Gastrocnemius medialis (tissue), 4 donors: ENCODE measurements at regions not wholly inside any gene's neighbourhood (a gene's known extent, or its start where the extent isn't known, plus 50 kb on each side); places are given as distances from the start of the nearest gene placed in this dataset.
"Not testable (repeated sequence)": the region's sequence is repeated elsewhere in the genome, so short reads cannot be mapped to it uniquely, and the experiment has no call there.

Experiments
- ATAC-seq, 2 donors: fragments of 150-250 bp; one replicate each; pipeline ENCODE4 v1.9.1; 2016
- DNase-seq, 2 donors: peaks; one replicate each; pipeline ENCODE4 v3.0.0-alpha.2; 2019
- H3K27ac ChIP-seq, 4 donors: fragments of 200-600 bp; sonication (generic); 1 replicate in 1 of 4; 2 replicates in 3 of 4; pipeline ENCODE4 v1.5.1; 2016 to 2018; ENCODE audit warnings: mild to moderate bottlenecking in 2 of 4, moderate library complexity in 1 of 4
- H3K27me3 ChIP-seq, 3 donors: fragments of 200-600 bp; sonication (generic) in 2 of 3; 1 replicate in 1 of 3; 2 replicates in 2 of 3; pipeline versions ENCODE4 v1.5.1 to v1.6.0; 2016 to 2019; ENCODE audit warnings: mild to moderate bottlenecking in 1 of 3, moderate library complexity in 1 of 3
- H3K36me3 ChIP-seq, 2 donors: fragments of 200-600 bp; sonication (generic) in 1 of 2; one replicate each; pipeline ENCODE4 v1.5.1; 2017 to 2018
- H3K4me1 ChIP-seq, 2 donors: fragments of 200-600 bp; sonication (generic) in 1 of 2; one replicate each; pipeline ENCODE4 v1.5.1; 2016 to 2017; ENCODE audit warnings: mild to moderate bottlenecking in 2 of 2
- H3K4me3 ChIP-seq, 4 donors: fragments of 200-600 bp; sonication (generic) in 3 of 4; 1 replicate in 1 of 4; 2 replicates in 3 of 4; pipeline ENCODE4 v1.5.1; 2016 to 2019; ENCODE audit warnings: mild to moderate bottlenecking in 2 of 4
- H3K9me3 ChIP-seq, 3 donors: fragments of 200-600 bp; sonication (generic) in 2 of 3; 1 replicate in 1 of 3; 2 replicates in 2 of 3; pipeline ENCODE4 v1.5.1; 2016 to 2019
- POLR2A ChIP-seq, 2 donors: fragments of 450-650 bp; IDR thresholded peaks; one replicate each; pipeline ENCODE4 v1.6.1; 2017; ENCODE audit warnings: antibody characterized with exemption in 2 of 2, mild to moderate bottlenecking in 2 of 2, moderate library complexity in 2 of 2
- in situ Hi-C, 4 donors: fragments of 200-750 bp; cut with MboI; loops; one replicate each; pipeline versions ENCODE4 v1.15.0 to v1.8.0; 2017; ENCODE audit warnings: low sequenced_read_pairs in 4 of 4
- intact Hi-C: fragments of 100-400 bp; cut with DNase I; formaldehyde crosslinking; loops from one replicate; pipeline ENCODE4 v1.15.1; 2023; ENCODE audit warnings: low total_unique reads
- TF ChIP-seq, protein P1 (sequence below), 5 experiments: fragments of 450-650 bp in 3 of 5; fragments of 200-600 bp in 2 of 5; sonication (generic) in 2 of 5; IDR thresholded peaks in 4 of 5; conservative IDR thresholded peaks in 1 of 5; 1 replicate in 4 of 5; 2 replicates in 1 of 5; pipeline ENCODE4 v1.5.1; 2016 to 2019; ENCODE audit warnings: antibody characterized with exemption in 5 of 5, mild to moderate bottlenecking in 3 of 5, moderate library complexity in 3 of 5

DNA sequence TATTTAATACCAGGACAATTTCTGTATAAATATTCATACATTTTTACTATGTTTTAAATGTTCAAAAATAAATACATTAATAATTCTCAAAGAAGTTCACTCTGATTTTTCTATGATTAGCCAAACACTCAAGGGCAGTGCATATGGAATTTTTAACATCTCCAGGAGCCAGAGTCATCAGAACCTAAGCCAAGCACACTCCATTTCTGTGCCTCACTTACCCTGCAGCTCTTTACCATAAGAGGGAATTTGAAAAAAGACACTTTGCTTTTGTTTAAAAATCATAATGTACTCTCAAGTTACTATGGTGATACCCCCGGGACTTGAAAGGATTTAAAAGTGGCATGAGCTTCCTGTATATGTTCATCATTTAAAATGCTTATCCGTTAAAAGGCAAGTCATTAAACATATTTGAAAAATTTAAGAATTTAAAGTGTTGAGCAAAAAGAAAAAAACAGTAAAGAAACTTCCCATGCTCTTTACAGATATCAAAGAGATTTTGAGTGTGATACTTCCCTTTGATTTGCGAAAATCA is 747.4 kb upstream of the NECTIN3 start:
- Histone ChIP-seq H3K27me3 (no peaks in the 10 kb centered on the region), H3K4me3 (no peak overlapping the region), H3K36me3 (no peaks in the 10 kb centered on the region), H3K4me1 (no peaks in the 10 kb centered on the region), H3K9me3 (no peaks in the 10 kb centered on the region), H3K27ac (no peak overlapping the region)
- DNase-seq: no peak
- ATAC-seq: no peak
- in situ Hi-C loops: loop anchor here in 1 of 4 donors (25.0 kb wide), 2 partner anchors 587 to 1662 kb away; no protein-coding TSS in a partner anchor
- TF ChIP-seq POLR2A (IDR thresholded peaks at IDR 0.05): no peak
- TF ChIP-seq, protein P1, sequence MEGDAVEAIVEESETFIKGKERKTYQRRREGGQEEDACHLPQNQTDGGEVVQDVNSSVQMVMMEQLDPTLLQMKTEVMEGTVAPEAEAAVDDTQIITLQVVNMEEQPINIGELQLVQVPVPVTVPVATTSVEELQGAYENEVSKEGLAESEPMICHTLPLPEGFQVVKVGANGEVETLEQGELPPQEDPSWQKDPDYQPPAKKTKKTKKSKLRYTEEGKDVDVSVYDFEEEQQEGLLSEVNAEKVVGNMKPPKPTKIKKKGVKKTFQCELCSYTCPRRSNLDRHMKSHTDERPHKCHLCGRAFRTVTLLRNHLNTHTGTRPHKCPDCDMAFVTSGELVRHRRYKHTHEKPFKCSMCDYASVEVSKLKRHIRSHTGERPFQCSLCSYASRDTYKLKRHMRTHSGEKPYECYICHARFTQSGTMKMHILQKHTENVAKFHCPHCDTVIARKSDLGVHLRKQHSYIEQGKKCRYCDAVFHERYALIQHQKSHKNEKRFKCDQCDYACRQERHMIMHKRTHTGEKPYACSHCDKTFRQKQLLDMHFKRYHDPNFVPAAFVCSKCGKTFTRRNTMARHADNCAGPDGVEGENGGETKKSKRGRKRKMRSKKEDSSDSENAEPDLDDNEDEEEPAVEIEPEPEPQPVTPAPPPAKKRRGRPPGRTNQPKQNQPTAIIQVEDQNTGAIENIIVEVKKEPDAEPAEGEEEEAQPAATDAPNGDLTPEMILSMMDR (IDR thresholded peaks at IDR 0.05 in 4 of 5, conservative IDR thresholded peaks at IDR 0.05 in 1 of 5): no peak
- intact Hi-C loops: no loop called here

DNA sequence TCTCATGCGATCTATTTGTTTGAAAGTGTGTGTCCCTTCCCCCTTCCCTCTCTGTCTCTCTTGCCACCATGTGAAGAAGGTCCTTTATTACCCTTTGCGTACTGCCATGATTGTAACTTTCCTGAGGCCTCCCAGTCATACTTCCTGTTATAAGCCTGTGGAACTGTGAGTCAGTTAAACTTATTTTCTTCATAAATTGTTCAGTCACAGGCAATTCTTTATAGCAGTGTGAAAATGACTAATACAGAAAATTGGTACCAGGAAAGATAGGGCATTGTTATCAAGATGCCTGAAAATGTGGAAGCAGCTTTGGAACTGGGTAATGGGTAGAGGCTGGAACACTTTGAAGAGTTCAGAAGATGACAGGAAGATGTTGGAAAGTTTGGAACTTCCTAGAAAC is 743.7 kb upstream of the NECTIN3 start:
- H3K36me3 ChIP-seq: no peaks in the 10 kb centered on the region
- no peaks in the 10 kb centered on the region for H3K4me1 ChIP-seq
- ATAC-seq (no peak), DNase-seq (no peak)
- no peak overlapping the region for H3K27ac ChIP-seq
- in situ Hi-C loops (no loop called here), intact Hi-C loops (no loop called here)
- no peak overlapping the region for H3K4me3 ChIP-seq
- H3K9me3 ChIP-seq: no peaks in the 10 kb centered on the region
- TF ChIP-seq, protein P1 (IDR thresholded peaks at IDR 0.05 in 4 of 5, conservative IDR thresholded peaks at IDR 0.05 in 1 of 5): no peak
- no peak for TF ChIP-seq POLR2A (IDR thresholded peaks at IDR 0.05)
- no peaks in the 10 kb centered on the region for H3K27me3 ChIP-seq

DNA sequence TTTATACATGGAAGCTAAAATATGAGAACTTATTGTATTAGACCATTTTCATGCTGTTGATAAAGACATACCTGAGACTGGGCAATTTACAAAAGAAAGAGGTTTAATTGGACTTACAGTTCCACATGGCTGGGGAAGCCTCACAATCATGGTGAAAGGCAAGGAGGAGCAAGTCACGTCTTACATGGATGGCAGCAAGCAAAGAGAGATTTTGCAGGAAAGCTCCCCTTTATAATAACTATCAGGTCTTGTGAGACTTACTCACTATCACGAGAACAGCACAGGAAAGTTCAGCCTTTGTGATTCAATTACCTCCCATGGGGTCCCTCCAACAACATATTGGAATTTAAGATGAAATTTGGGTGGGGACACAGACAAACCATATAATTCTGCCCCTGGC is 740.1 kb upstream of the NECTIN3 start:
- intact Hi-C loops, H3K27me3 ChIP-seq, H3K4me1 ChIP-seq, in situ Hi-C loops, H3K9me3 ChIP-seq, DNase-seq, ATAC-seq, H3K4me3 ChIP-seq, H3K27ac ChIP-seq, H3K36me3 ChIP-seq: not testable (repeated sequence)

DNA sequence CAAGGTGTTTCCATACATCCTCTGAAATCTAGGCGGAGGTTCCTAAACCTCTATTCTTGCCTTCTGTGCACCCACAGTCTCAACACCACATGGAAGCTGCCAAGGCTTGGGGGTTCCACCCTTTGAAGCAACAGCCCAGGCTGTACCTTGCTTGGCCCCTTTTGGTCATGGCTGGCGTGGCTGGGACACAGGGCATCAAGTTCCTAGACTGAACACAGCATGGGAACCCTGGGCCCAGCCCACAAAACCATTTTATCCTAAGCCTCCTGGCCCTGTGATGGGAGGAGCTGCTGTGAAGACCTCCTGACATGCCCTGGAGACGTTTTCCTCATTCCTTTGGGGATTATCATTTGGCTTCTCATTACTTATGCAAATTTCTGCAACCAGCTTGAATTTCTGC is 739.0 kb upstream of the NECTIN3 start:
- TF ChIP-seq, protein P1 (IDR thresholded peaks at IDR 0.05 in 4 of 5, conservative IDR thresholded peaks at IDR 0.05 in 1 of 5): no peak
- TF ChIP-seq POLR2A (IDR thresholded peaks at IDR 0.05): no peak
- DNase-seq (no peak), ATAC-seq (no peak)
- H3K27me3 ChIP-seq: no peaks in the 10 kb centered on the region
- H3K9me3 ChIP-seq: peaks cover 0 to 4% (median 0%) of the 10 kb centered on the region in 3 donors
- H3K4me3 ChIP-seq: no peak overlapping the region
- no peaks in the 10 kb centered on the region for H3K4me1 ChIP-seq
- H3K27ac ChIP-seq: no peak overlapping the region
- H3K36me3 ChIP-seq: no peaks in the 10 kb centered on the region
- intact Hi-C loops: no loop called here
- in situ Hi-C loops: no loop called here

DNA sequence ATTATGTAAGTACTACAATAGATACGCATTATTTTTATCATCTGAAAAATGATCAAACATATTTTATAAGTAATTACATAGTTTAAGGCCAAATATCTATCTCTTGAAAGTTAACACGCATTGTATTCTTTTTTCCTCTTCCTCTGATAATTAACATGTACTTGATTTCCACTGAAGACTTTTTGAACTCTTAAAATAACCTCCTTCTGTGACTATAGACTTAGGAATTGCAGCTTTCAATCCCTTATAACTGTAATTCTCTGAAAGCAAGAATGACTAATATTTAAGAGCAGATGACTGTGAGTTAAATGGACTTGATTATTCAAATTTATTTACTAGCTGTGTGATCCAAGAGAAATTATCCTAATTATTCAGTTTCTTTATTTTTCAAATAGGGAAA is 730.6 kb upstream of the NECTIN3 start:
- in situ Hi-C loops (no loop called here), intact Hi-C loops (no loop called here)
- Histone ChIP-seq H3K4me1 (no peaks in the 10 kb centered on the region), H3K4me3 (no peak overlapping the region), H3K9me3 (peaks cover 0 to 4% (median 0%) of the 10 kb centered on the region in 3 donors), H3K27ac (no peak overlapping the region), H3K36me3 (no peaks in the 10 kb centered on the region), H3K27me3 (no peaks in the 10 kb centered on the region)
- TF ChIP-seq, protein P1 (IDR thresholded peaks at IDR 0.05 in 4 of 5, conservative IDR thresholded peaks at IDR 0.05 in 1 of 5): no peak
- no peak for TF ChIP-seq POLR2A (IDR thresholded peaks at IDR 0.05)
- ATAC-seq: no peak
- no peak for DNase-seq
